ENCODE measurements at regions not wholly inside any gene's neighbourhood (a gene's known extent, or its start where the extent isn't known, plus 50 kb on each side); places are given as distances from the start of the nearest gene placed in this dataset.

DNA sequence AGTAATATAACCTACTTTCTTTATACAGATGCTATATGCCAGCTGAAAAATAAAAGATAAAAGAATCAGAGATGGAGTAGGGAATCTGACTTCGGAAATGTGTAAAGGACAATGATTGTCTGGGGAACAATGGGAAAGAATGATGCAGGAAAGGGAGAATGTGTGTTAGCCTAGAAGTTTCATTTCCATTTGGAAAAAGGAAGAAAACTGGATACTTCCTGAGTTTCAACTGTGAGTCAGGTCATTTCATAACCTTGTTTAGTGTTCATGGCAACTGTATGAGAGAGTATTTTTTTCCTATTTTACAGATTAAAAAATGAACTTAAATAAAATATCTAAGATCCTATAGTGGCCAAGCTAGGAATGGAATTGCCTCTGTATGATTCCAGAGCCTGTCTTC, 261.3 kb upstream of the NECTIN3 start:
- Mint-ChIP-seq H3K27ac (no peak overlapping the region), H3K4me3 (no peak overlapping the region), H3K27me3 (peaks cover 0 to 4% (median 0%) of the 10 kb centered on the region in 3 donors), H3K4me1 (no peaks in the 10 kb centered on the region), H3K36me3 (no peaks in the 10 kb centered on the region), H3K9me3 (peaks cover 0 to 7% (median 0%) of the 10 kb centered on the region in 7 donors)
- no peak for ATAC-seq (ENCODE audit: low read depth in 2 of 2)
- no peak for DNase-seq

DNA sequence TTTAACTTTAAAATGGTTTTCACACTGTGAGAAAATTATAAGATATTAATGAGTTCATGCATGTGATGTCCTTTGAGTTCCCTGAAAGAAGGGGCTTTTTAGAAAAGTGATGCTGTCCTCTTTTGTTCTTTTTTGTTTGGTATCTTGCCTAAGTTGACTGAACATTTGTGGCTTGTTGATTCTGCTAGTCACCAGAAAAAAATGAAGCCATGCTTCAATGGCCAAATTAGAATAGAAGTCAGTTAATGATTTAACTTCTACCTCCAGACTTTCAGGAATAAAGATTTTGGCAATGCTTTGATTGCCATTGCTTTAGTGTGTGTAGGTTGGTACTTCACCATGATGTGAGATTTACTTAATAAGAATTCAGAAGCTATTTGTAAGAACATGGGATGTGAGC, 260.6 kb upstream of the NECTIN3 start:
- ATAC-seq (ENCODE audit: low read depth in 2 of 2), result no peak
- Mint-ChIP-seq H3K27me3 (peaks cover 0 to 4% (median 0%) of the 10 kb centered on the region in 3 donors), H3K27ac (peak overlapping the region in 1 of 6 donors; percentile 23), H3K4me3 (no peak overlapping the region), H3K4me1 (no peaks in the 10 kb centered on the region), H3K9me3 (peaks cover 0 to 7% (median 0%) of the 10 kb centered on the region in 7 donors), H3K36me3 (no peaks in the 10 kb centered on the region)
- no peak for DNase-seq

DNA sequence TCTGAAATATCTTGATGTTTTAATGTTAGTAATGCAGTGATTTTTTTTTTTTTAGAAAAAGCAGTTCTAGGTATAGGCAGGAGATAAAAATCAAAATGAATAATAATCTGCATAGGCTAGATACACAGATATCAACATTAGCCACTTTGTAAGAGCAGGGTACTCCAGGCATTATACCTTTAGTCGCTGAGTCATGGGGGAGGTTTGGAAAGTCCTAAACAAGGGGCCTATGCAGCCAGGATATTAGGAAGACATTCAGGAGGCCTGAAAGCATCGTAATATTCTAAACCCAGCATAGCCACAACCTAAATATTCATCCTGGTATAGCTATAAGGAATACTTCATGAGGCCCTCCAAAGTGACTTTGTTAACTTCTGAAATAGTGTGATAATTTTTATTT, 258.1 kb upstream of the NECTIN3 start:
- Mint-ChIP-seq H3K4me3 (no peak overlapping the region), H3K4me1 (no peaks in the 10 kb centered on the region), H3K27me3 (no peaks in the 10 kb centered on the region), H3K9me3 (peaks cover 0 to 7% (median 0%) of the 10 kb centered on the region in 7 donors), H3K27ac (no peak overlapping the region), H3K36me3 (no peaks in the 10 kb centered on the region)
- DNase-seq, result no peak
- no peak for ATAC-seq (ENCODE audit: low read depth in 2 of 2)

DNA sequence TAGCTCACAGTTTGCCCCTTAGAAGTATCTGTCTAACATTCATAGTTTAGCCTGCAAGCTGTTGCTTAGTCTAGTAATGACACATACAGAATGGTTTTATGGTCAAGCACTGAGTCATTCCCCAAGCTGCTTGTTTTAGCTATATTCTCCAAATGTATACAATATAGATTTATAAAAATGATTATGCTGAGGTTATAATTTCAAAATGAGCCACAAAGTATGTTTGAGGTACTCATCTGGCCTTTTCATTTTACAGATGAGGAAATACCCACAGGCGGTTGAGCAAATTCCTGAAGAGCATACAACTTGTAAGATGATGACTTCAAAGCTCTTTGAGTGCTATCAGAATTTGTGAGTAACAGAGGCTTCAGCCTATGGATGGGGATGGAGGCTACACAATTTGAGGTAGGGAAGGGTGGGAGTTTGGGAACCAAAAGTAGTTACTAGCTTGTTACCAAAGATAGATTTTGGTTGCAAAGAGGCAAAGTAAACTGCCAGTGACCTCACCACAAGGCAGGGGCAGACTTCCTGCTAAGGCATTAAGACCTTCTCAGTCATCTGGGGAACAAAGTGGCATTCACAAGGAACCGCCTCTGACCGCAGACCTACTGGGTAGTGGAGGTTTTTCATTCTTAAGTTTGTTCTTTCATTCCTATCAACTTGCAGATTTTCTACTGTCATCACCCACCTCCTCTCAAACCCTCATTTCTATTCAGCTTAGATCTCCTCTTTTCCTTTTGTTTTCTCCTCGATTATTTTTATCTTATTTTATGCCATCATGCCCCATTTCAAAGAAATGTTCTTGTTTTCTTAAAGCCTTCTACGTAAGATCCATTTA, 257.2 kb upstream of the NECTIN3 start:
- no peak for DNase-seq
- Mint-ChIP-seq H3K4me3 (peak overlapping the region in 1 of 8 donors; percentile 27), H3K36me3 (no peaks in the 10 kb centered on the region), H3K27me3 (no peaks in the 10 kb centered on the region), H3K4me1 (no peaks in the 10 kb centered on the region), H3K9me3 (peaks cover 0 to 7% (median 0%) of the 10 kb centered on the region in 7 donors), H3K27ac (no peak overlapping the region)
- ATAC-seq (ENCODE audit: low read depth in 2 of 2), result no peak

DNA sequence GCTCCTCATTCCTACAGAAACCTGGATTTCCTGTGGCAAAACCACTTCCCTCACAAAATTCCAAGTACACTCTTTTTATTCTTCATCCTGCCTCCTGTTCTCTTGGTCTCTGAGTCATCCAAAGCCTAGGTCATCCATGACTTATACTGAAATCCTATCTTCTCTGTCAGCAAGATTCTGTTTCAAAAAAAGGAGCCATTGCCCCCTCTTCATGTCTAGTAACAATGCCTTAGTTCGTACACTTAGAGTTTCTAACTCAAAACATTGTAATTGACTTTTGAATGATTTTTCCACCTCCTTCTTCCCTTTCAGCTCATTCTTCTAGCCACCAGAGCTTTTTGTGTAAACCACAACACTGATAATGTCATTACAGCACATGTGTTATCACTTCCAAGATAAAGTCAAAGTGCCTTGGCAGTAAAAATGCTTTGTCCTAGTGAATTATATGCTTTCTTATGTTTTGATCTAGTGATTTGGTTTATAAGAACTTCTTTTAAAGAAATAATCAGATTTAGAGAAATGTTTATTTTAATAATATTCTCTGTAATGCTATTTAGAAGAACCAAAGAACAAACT, 256.5 kb upstream of the NECTIN3 start:
- no peaks in the 10 kb centered on the region for H3K27me3 Mint-ChIP-seq
- DNase-seq, result no peak
- no peak overlapping the region for H3K4me3 Mint-ChIP-seq
- H3K27ac Mint-ChIP-seq, result no peak overlapping the region
- no peaks in the 10 kb centered on the region for H3K36me3 Mint-ChIP-seq
- no peaks in the 10 kb centered on the region for H3K4me1 Mint-ChIP-seq
- peaks cover 0 to 7% (median 0%) of the 10 kb centered on the region in 7 donors for H3K9me3 Mint-ChIP-seq
- ATAC-seq (ENCODE audit: low read depth in 2 of 2), result no peak

DNA sequence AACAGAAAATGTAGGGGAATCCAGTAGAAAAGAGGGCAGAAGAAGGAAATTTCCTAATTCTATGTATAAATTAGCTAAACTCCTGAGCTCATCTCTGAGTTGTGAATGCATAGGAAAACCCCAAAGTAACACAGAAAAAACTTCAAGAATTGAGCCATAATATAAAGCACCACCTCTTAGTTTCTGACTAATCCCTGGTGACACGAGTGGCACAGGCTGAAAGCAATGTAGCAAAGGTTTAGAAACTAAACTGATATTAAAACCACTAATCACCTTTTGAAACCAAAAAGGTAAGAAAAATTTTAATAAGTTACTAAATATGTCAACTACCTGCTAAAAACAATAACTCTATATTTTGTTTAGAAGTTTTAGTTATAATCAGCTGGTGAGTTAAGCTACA, 255.6 kb upstream of the NECTIN3 start:
- no peak for DNase-seq
- no peak overlapping the region for H3K27ac Mint-ChIP-seq
- H3K4me1 Mint-ChIP-seq, result no peaks in the 10 kb centered on the region
- no peaks in the 10 kb centered on the region for H3K27me3 Mint-ChIP-seq
- H3K36me3 Mint-ChIP-seq, result no peaks in the 10 kb centered on the region
- H3K4me3 Mint-ChIP-seq, result no peak overlapping the region
- peaks cover 0 to 7% (median 0%) of the 10 kb centered on the region in 7 donors for H3K9me3 Mint-ChIP-seq
- ATAC-seq (ENCODE audit: low read depth in 2 of 2), result no peak

DNA sequence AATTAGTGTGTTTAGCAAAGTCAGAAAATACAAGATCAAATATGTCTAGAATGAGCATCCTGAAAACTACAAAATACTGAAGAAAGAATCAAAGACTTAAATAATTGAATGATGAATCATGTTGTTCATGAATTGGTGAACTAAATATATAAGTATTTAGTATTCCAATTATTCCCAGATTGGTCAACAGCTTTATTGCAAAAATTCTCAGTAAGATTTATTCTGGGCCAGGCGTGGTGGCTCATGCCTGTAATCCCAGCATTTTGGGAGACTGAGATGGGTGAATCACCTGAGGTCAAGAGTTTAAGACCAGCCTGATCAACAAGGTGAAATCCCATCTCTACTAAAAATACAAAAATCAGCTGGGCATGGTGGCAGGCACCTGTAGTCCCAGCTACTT, 250.0 kb upstream of the NECTIN3 start:
- Mint-ChIP-seq H3K36me3 (no peaks in the 10 kb centered on the region), H3K27ac (no peak overlapping the region), H3K9me3 (peaks cover 0 to 3% (median 0%) of the 10 kb centered on the region in 7 donors), H3K27me3 (no peaks in the 10 kb centered on the region), H3K4me3 (no peak overlapping the region), H3K4me1 (no peaks in the 10 kb centered on the region)
- no peak for ATAC-seq (ENCODE audit: low read depth in 2 of 2)
- DNase-seq, result no peak

DNA sequence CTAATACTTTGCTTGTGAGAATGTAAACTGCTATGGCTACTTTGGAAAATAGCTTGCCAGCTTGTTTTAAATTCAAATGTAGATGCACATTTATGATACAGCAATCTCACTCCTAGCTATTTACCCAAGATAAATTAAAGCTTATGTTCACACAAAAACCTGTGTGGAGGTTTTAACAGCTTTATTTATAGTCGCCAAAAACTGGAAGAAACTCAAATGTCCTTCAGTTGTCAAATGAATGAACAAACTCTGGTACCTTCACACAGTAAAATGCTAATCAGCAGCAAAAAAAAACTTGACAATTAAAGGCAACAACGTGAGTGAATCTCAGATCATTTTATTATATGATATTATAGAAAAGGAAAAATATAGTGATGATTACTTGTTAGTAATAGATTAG, 248.6 kb upstream of the NECTIN3 start:
- no peak for ATAC-seq (ENCODE audit: low read depth in 2 of 2)
- H3K36me3 Mint-ChIP-seq, result no peaks in the 10 kb centered on the region
- no peak for DNase-seq
- no peak overlapping the region for H3K27ac Mint-ChIP-seq
- no peak overlapping the region for H3K4me3 Mint-ChIP-seq
- H3K4me1 Mint-ChIP-seq, result no peaks in the 10 kb centered on the region
- H3K27me3 Mint-ChIP-seq, result no peaks in the 10 kb centered on the region
- peaks cover 0 to 4% (median 0%) of the 10 kb centered on the region in 7 donors for H3K9me3 Mint-ChIP-seq

DNA sequence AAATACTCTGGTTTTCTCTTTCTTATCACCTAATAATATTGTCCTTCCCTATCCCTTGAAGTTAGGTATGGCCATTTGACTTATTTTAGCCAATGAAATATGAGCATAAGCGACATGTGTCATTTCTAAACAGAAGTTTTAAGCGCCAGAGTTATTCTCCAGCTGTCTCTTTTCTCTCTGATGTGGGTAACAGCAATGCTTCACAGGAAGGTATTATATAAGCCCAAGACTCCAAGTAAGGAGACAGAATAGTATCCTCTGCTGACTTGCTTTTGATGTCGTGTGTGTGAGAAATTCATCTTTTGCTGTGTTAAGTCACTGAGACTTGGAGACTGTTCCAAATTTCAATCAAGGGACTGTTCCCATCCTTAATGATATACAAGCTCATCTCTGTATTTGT, 224.6 kb upstream of the NECTIN3 start:
- Mint-ChIP-seq H3K27ac (no peak overlapping the region), H3K4me3 (no peak overlapping the region), H3K4me1 (no peaks in the 10 kb centered on the region), H3K36me3 (no peaks in the 10 kb centered on the region), H3K9me3 (peaks cover 0 to 17% (median 6%) of the 10 kb centered on the region in 7 donors), H3K27me3 (no peaks in the 10 kb centered on the region)
- ATAC-seq (ENCODE audit: low read depth in 2 of 2) (no peak), DNase-seq (no peak)

DNA sequence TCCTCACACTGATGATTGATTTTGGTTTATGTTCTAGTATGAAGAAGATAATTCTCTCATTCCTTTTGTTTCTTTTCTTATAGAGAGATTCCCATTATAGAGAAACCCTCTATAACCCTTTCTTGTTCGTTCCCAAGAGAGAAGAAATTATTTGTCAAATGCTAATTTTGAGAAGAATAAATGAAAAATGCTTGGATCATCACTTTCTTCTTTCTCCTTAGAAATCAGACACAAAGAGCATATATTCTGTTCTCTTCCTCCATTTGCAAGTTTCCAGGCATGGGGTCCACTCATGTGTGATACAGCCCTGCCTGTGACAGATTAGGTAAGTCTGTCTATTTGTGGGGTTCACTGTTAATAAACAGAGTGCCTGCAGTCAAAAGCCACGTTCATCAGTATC, 222.6 kb upstream of the NECTIN3 start:
- Mint-ChIP-seq H3K4me3 (no peak overlapping the region), H3K27ac (no peak overlapping the region), H3K27me3 (no peaks in the 10 kb centered on the region), H3K4me1 (no peaks in the 10 kb centered on the region), H3K36me3 (no peaks in the 10 kb centered on the region), H3K9me3 (peaks cover 0 to 18% (median 9%) of the 10 kb centered on the region in 7 donors)
- DNase-seq (no peak), ATAC-seq (ENCODE audit: low read depth in 2 of 2) (no peak)

DNA sequence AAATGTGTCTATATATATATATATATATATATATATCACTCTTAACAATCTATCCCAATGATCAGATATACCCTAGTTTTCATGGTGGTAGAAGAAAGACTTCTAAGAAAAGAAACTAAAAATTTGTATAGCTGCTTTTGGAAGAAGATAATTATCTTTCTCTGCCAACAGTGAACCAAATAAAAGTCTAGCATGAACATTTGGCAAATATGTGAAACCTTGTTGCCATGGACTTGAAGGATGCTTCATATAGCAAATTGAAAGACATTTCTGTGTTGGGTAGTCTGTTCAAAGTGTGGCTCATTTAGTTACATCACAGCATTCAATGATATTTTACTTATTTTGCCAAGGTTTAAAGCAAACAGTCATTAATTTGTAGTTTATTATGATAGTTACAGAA, 219.9 kb upstream of the NECTIN3 start:
- Mint-ChIP-seq H3K4me1 (no peaks in the 10 kb centered on the region), H3K36me3 (no peaks in the 10 kb centered on the region), H3K9me3 (peaks cover 0 to 9% (median 0%) of the 10 kb centered on the region in 7 donors), H3K27me3 (no peaks in the 10 kb centered on the region), H3K27ac (peak overlapping the region in 1 of 6 donors; percentile 0), H3K4me3 (no peak overlapping the region)
- ATAC-seq (ENCODE audit: low read depth in 2 of 2) (no peak), DNase-seq (no peak)

DNA sequence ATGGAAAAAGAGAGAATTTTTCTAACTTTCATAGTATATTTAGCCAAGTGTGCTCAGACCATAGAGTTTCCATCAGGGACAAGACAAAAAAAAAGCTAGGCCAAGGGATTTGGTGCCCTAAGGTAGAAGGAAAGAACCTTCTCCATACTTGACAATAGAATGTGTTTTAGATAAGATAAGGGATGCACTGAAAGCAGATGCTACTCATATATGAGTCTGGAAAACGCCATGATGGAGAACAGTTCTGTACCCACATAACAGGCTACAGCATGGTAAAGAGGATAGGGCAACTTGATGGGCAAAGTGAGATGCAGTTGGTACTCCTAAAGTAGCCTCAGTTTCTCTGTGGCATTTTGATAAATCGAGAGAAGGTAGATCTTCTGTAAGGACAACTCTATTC, 216.4 kb upstream of the NECTIN3 start:
- H3K9me3 Mint-ChIP-seq, result peaks cover 0 to 9% (median 2%) of the 10 kb centered on the region in 7 donors
- no peak for ATAC-seq (ENCODE audit: low read depth in 2 of 2)
- H3K36me3 Mint-ChIP-seq, result no peaks in the 10 kb centered on the region
- H3K4me1 Mint-ChIP-seq, result no peaks in the 10 kb centered on the region
- H3K4me3 Mint-ChIP-seq, result no peak overlapping the region
- no peaks in the 10 kb centered on the region for H3K27me3 Mint-ChIP-seq
- DNase-seq, result no peak
- H3K27ac Mint-ChIP-seq, result no peak overlapping the region

DNA sequence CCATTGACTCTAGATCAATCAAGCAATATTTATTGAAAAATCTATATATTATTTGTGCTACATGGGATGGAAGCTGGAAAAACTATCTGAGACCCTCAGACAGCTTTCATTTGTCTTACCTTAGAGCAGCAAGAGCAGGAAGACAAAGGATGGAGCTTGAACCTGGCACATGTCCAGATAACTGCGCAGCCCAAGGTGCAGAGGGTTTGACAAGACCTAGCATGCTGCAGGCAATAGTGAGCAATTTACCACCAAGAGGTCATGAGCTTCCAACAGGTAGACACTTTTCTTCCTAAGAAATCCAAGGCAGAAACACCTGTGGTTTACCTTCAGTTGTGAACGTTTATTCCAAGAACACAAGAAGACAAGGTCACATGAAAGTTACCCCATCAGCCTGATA, 214.7 kb upstream of the NECTIN3 start:
- H3K27ac Mint-ChIP-seq, result no peak overlapping the region
- H3K9me3 Mint-ChIP-seq, result peaks cover 0 to 9% (median 2%) of the 10 kb centered on the region in 7 donors
- H3K4me3 Mint-ChIP-seq, result no peak overlapping the region
- H3K4me1 Mint-ChIP-seq, result no peaks in the 10 kb centered on the region
- DNase-seq (no peak), ATAC-seq (ENCODE audit: low read depth in 2 of 2) (no peak)
- no peaks in the 10 kb centered on the region for H3K36me3 Mint-ChIP-seq
- H3K27me3 Mint-ChIP-seq, result no peaks in the 10 kb centered on the region

DNA sequence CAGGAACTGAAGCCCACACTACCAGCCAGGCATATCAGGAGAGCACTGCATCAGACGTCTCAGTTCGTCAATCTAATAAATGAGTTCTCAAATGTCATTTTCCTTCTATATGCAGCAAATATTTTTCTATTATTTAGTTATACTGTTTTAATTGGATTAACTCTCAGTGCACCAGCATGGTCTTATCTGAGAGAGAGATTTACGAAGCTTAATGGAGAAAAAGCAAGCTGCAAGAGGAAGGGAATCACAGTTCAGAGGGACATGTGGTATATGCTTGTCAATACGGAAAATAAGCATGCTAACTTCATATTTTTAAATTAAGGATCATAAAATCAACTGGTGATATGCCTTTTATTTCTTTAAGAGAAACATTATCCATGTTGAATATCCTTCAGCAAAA, 213.1 kb upstream of the NECTIN3 start:
- H3K4me3 Mint-ChIP-seq, result no peak overlapping the region
- H3K9me3 Mint-ChIP-seq, result peaks cover 0 to 9% (median 2%) of the 10 kb centered on the region in 7 donors
- ATAC-seq (ENCODE audit: low read depth in 2 of 2) (no peak), DNase-seq (no peak)
- H3K27ac Mint-ChIP-seq, result peak overlapping the region in 1 of 6 donors; percentile 8
- no peaks in the 10 kb centered on the region for H3K36me3 Mint-ChIP-seq
- H3K4me1 Mint-ChIP-seq, result no peaks in the 10 kb centered on the region
- no peaks in the 10 kb centered on the region for H3K27me3 Mint-ChIP-seq

All from naive B cell (primary cell).